ENCODE measurements at regions not wholly inside any gene's neighbourhood (a gene's known extent, or its start where the extent isn't known, plus 50 kb on each side); places are given as distances from the start of the nearest gene placed in this dataset.

DNA sequence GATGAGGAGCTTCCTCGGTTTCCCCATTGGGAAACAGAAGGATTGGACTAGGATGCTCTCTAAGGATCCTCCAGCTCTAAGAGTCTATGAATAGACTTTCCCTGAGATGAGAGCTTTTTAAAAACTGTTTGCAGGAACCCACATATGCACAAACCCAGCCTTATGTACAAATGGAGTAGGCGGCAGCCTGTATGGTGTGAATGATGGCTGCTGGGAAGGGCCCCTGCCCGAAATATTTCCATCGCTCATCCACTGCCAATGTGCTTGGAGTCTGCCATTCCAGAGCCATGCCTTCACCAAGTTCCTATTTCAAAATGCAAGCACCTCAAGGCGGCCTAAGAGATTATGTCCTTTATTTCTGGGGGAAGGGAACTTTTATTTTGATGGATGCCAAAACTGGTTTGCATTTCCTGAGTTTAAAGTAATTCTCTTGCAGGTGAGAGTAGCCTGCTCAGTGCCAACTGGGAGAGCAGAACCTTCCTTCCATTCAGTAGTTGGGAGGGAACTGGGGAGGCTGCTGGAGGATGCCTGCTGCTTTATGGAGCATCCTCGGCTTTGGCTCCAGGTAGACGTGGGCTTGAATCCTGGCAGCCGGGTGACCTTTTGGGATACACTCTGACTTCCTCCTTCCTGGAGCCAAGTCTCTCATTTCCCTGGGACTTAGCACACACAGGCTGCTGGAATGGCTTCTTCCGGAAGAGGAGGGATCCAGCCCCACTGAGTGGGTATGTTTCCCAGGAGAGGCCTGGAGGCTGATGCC is 165.9 kb downstream of the ACTL8 start:
- no peak for ATAC-seq
- intact Hi-C loops (cut with DNase I), result no loop called here

DNA sequence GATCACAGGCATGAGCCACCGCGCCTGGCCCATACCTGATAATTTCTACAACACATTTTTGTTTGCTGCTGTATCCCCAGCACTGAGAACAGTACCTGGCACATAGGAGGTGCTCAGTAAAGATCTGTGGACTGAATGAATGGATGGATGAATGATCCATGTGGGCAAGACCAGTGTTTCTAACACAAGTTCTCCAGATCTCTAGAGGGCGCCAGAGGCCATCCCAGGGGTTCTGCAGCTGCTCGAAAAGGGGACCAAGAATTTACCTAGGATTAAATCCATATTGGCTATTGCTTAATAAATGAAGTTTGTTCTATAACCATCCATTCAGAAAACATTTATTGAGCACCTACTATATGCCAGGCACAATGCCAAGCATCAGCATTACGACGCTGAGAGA is 167.7 kb downstream of the ACTL8 start:
- H3K36me3 ChIP-seq, result no peaks in the 10 kb centered on the region
- H3K27me3 ChIP-seq, result peaks cover 49% of the 10 kb centered on the region
- peak; percentile 35 for TF ChIP-seq CTCF (IDR thresholded peaks at IDR 0.05)
- DNase-seq (no peak), ATAC-seq (no peak)
- no peak overlapping the region for H3K27ac ChIP-seq
- H3K4me1 ChIP-seq, result no peaks in the 10 kb centered on the region
- H3K9me3 ChIP-seq, result no peaks in the 10 kb centered on the region
- H3K4me3 ChIP-seq, result no peak overlapping the region
- intact Hi-C loops (cut with DNase I), result no loop called here

More for the DNA sequence above, 165.9 kb downstream of the ACTL8 start:
- no peak for DNase-seq
- no peak for TF ChIP-seq CTCF (IDR thresholded peaks at IDR 0.05)
- Histone ChIP-seq H3K27me3 (peaks cover 46% of the 10 kb centered on the region), H3K9me3 (no peaks in the 10 kb centered on the region), H3K27ac (no peak overlapping the region), H3K4me1 (no peaks in the 10 kb centered on the region), H3K4me3 (no peak overlapping the region), H3K36me3 (no peaks in the 10 kb centered on the region)

- DNase-seq (no peak), ATAC-seq (no peak)
- Histone ChIP-seq H3K4me1 (no peaks in the 10 kb centered on the region), H3K36me3 (no peaks in the 10 kb centered on the region), H3K27me3 (peaks cover 49% of the 10 kb centered on the region), H3K27ac (no peak overlapping the region), H3K4me3 (no peak overlapping the region), H3K9me3 (no peaks in the 10 kb centered on the region)
- intact Hi-C loops (cut with DNase I), result no loop called here
- TF ChIP-seq CTCF (IDR thresholded peaks at IDR 0.05), result no peak
These were observed 168.5 kb downstream of the ACTL8 start for GRCh38 chr1:17923666-17924065.

GRCh38 chr1:17924578-17924977 is 169.4 kb downstream of the ACTL8 start:
- Histone ChIP-seq H3K27me3 (peaks cover 49% of the 10 kb centered on the region), H3K27ac (no peak overlapping the region), H3K4me3 (no peak overlapping the region), H3K9me3 (no peaks in the 10 kb centered on the region), H3K36me3 (no peaks in the 10 kb centered on the region), H3K4me1 (no peaks in the 10 kb centered on the region)
- DNase-seq (no peak), ATAC-seq (no peak)
- intact Hi-C loops (cut with DNase I), result no loop called here
- TF ChIP-seq CTCF (IDR thresholded peaks at IDR 0.05), result no peak

- Histone ChIP-seq H3K4me1 (no peaks in the 10 kb centered on the region), H3K27ac (no peak overlapping the region), H3K4me3 (no peak overlapping the region), H3K36me3 (no peaks in the 10 kb centered on the region), H3K27me3 (peaks cover 44% of the 10 kb centered on the region), H3K9me3 (no peaks in the 10 kb centered on the region)
- intact Hi-C loops (cut with DNase I), result no loop called here
- DNase-seq (no peak), ATAC-seq (no peak)
- no peak for TF ChIP-seq CTCF (IDR thresholded peaks at IDR 0.05)
These were observed 170.4 kb downstream of the ACTL8 start for GRCh38 chr1:17925290-17926237.
